ENCODE measurements at regions not wholly inside any gene's neighbourhood (a gene's known extent, or its start where the extent isn't known, plus 50 kb on each side); places are given as distances from the start of the nearest gene placed in this dataset.
"Not testable (repeated sequence)": the region's sequence is repeated elsewhere in the genome, so short reads cannot be mapped to it uniquely, and the experiment has no call there.

DNA sequence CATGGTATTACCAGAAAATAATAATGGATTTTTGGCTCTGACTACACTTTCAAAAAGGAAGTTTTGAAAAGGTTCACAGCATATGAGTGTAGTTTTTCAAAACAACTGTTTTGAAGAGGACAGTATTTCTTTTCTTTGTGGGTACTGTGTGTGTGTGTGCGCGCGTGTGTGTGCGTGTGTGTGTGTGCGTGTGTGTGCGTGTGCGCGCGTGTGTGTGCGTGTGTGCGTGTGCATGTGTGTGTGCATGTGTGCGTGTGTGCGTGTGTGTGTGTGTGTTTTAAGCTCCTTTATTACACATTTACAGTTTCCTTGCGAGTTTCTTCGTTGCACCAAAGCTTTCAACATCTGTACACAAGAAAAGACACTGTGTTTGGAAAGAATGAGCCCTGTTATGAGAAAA is 755.4 kb downstream of the SH3BGRL start:
- Histone ChIP-seq H3K4me2 (no peak overlapping the region), H3K9me3 (no peaks in the 10 kb centered on the region), H3K27ac (no peak overlapping the region), H3K4me1 (no peaks in the 10 kb centered on the region), H3K4me3 (no peak overlapping the region)
- TF ChIP-seq POLR2A (IDR thresholded peaks at IDR 0.05; ENCODE audit: low read length) = no peak
- TF ChIP-seq TP53 (CRISPR knock-in tag; IDR thresholded peaks at IDR 0.05) = no peak
- TF ChIP-seq EHMT2 (IDR thresholded peaks at IDR 0.05; ENCODE audit: low read depth) = no peak
- no peak for FAIRE-seq
- no peak for ATAC-seq
- CTCF ChIA-PET = interaction anchor here (0.8 to 1.3 kb wide), 2 partner anchors 468 to 1678 kb away, joined by 3 read pairs; no protein-coding TSS in a partner anchor
- 66% methylated on average over 15 of the region's 15 CpGs for WGBS (ENCODE audit: missing lambda C conversion rate)
- DNase-seq (ENCODE audit: low read depth in 1 of 2, low spot score in 1 of 2) = no peak
- POLR2A ChIA-PET = no interaction called here

- ChIA-PET POLR2A (no interaction called here), CTCF (interaction anchor here (0.8 to 1.3 kb wide), 3 partner anchors 468 to 1677 kb away, joined by 3 read pairs; no protein-coding TSS in a partner anchor)
- TF ChIP-seq HEYL (CRISPR knock-in tag; IDR thresholded peaks at IDR 0.05) = no peak
- TF ChIP-seq, protein P1, sequence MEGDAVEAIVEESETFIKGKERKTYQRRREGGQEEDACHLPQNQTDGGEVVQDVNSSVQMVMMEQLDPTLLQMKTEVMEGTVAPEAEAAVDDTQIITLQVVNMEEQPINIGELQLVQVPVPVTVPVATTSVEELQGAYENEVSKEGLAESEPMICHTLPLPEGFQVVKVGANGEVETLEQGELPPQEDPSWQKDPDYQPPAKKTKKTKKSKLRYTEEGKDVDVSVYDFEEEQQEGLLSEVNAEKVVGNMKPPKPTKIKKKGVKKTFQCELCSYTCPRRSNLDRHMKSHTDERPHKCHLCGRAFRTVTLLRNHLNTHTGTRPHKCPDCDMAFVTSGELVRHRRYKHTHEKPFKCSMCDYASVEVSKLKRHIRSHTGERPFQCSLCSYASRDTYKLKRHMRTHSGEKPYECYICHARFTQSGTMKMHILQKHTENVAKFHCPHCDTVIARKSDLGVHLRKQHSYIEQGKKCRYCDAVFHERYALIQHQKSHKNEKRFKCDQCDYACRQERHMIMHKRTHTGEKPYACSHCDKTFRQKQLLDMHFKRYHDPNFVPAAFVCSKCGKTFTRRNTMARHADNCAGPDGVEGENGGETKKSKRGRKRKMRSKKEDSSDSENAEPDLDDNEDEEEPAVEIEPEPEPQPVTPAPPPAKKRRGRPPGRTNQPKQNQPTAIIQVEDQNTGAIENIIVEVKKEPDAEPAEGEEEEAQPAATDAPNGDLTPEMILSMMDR (IDR thresholded peaks at IDR 0.05) = peak; percentile 17; the same call in 2 of the 3 replicates
- peak; percentile 12 to 39; a peak in 2 of 5 replicates for TF ChIP-seq RAD21 (conservative IDR thresholded peaks at IDR 0.05 in 1 of 2, IDR thresholded peaks at IDR 0.05 in 1 of 2)
- no peak for TF ChIP-seq ZFP36 (IDR thresholded peaks at IDR 0.05; ENCODE audit: borderline replicate concordance, partially characterized antibody)
- Histone ChIP-seq H3K4me2 (no peak overlapping the region), H3K4me3 (no peak overlapping the region), H3K9me3 (no peaks in the 10 kb centered on the region), H3K4me1 (no peaks in the 10 kb centered on the region), H3K27ac (no peak overlapping the region)
- peak; percentile 70 for FAIRE-seq
- 0% methylated on average over 1 of the region's 1 CpG for WGBS (ENCODE audit: missing lambda C conversion rate)
- no peak for ATAC-seq
- DNase-seq (ENCODE audit: low read depth in 1 of 2, low spot score in 1 of 2) = peak; percentile 0 to 29
These were observed 756.1 kb downstream of the SH3BGRL start for GRCh38 chrX:81957900-81958545.

DNA sequence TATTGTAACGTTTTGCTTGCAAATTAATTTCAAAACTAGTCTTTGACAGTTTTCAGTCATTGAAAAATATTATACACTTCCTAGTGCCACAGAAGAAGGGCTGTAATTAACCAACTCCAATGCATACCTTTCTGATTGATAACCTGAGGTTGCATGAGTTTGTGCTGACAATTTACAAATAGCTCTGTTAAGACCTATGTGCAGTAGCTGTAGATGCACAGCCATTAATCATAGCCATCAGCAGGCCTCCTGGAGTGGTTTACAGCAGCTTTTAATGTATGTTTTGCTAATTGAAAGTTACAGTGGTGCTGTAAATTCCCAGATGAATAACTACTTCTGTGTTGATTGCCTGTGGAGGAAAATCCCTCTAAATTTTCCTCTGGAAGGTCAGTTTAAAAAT is 758.1 kb downstream of the SH3BGRL start:
- Histone ChIP-seq H3K27ac (no peak overlapping the region), H3K4me3 (no peak overlapping the region), H3K4me2 (no peak overlapping the region), H3K9me3 (no peaks in the 10 kb centered on the region), H3K4me1 (no peaks in the 10 kb centered on the region)
- TF ChIP-seq HES2 (IDR thresholded peaks at IDR 0.05) = no peak
- TF ChIP-seq RNF2 (IDR thresholded peaks at IDR 0.05; ENCODE audit: borderline replicate concordance, low read depth) = no peak
- TF ChIP-seq HOXA7 (CRISPR knock-in tag; IDR thresholded peaks at IDR 0.05) = no peak
- TF ChIP-seq SREBF2 (IDR thresholded peaks at IDR 0.05) = no peak
- TF ChIP-seq FOXS1 (CRISPR knock-in tag; IDR thresholded peaks at IDR 0.05) = no peak
- TF ChIP-seq, protein P1 (IDR thresholded peaks at IDR 0.05) = no peak
- ChIA-PET POLR2A (no interaction called here), CTCF (no interaction called here)
- WGBS (ENCODE audit: missing lambda C conversion rate) = 0% methylated on average over 1 of the region's 1 CpG
- ATAC-seq (no peak), FAIRE-seq (no peak), DNase-seq (ENCODE audit: low read depth in 1 of 2, low spot score in 1 of 2) (no peak)

GRCh38 chrX:81974413-81974812 is 772.5 kb downstream of the SH3BGRL start:
- H3K4me3 ChIP-seq; H3K4me1 ChIP-seq; H3K27ac ChIP-seq; POLR2A ChIA-PET; H3K9me3 ChIP-seq; CTCF ChIA-PET; ATAC-seq; DNase-seq (ENCODE audit: low read depth in 1 of 2, low spot score in 1 of 2); H3K4me2 ChIP-seq: not testable (repeated sequence)
- FAIRE-seq = peak; percentile 49
- WGBS (ENCODE audit: missing lambda C conversion rate) = 0% methylated on average over 1 of the region's 1 CpG
